SU-DHL-6 (cell line): ENCODE measurements at regions not wholly inside any gene's neighbourhood (a gene's known extent, or its start where the extent isn't known, plus 50 kb on each side); places are given as distances from the start of the nearest gene placed in this dataset.
"Not testable (repeated sequence)": the region's sequence is repeated elsewhere in the genome, so short reads cannot be mapped to it uniquely, and the experiment has no call there.

ENCODE experiments used
- H2AFZ ChIP-seq: fragments of 200-600 bp; sonication (generic); 2 replicates; pipeline ENCODE4 v1.6.1; 2014; ENCODE audit warnings: low read depth, mild to moderate bottlenecking, moderate library complexity, mixed read lengths, antibody characterized with exemption, low read length; ENCODE audit not compliant: severe bottlenecking
- H3F3A ChIP-seq: fragments of 200-600 bp; shearing (Covaris generic); 2 replicates; pipeline ENCODE4 v1.6.0; 2016; ENCODE audit warnings: antibody characterized with exemption, mild to moderate bottlenecking; ENCODE audit not compliant: insufficient read depth
- H3K27ac ChIP-seq: fragments of 200-600 bp; sonication (generic); 2 replicates; pipeline ENCODE4 v1.5.1; 2016; ENCODE audit warnings: low read depth, mild to moderate bottlenecking, low read length, moderate library complexity, mixed read lengths
- H3K27me3 ChIP-seq: fragments of 200-600 bp; sonication (generic), shearing (Covaris generic); 2 replicates; pipeline ENCODE4 v1.6.0; 2014; ENCODE audit warnings: mild to moderate bottlenecking, low read length
- H3K36me3 ChIP-seq: fragments of 200-600 bp; sonication (generic); 2 replicates; pipeline ENCODE4 v1.6.1; 2014; ENCODE audit warnings: mild to moderate bottlenecking, low read length, mixed read lengths
- H3K4me2 ChIP-seq: fragments of 300-600, 200-600 bp; shearing (Covaris generic), sonication (generic); 2 replicates; pipeline ENCODE4 v1.6.0; 2014; ENCODE audit warnings: low read length, low read depth, mild to moderate bottlenecking; ENCODE audit not compliant: poor library complexity, severe bottlenecking
- H3K4me3 ChIP-seq: fragments of 200-600 bp; sonication (generic); 2 replicates; pipeline ENCODE4 v1.5.1; 2014; ENCODE audit warnings: antibody characterized with exemption, low read length, mild to moderate bottlenecking, mixed read lengths; ENCODE audit not compliant: insufficient read depth, poor library complexity, severe bottlenecking
- H3K79me2 ChIP-seq: fragments of 200-600 bp; sonication (generic); 2 replicates; pipeline ENCODE4 v1.6.1; 2014; ENCODE audit warnings: mild to moderate bottlenecking, low read length, moderate library complexity; ENCODE audit not compliant: insufficient read depth
- H3K9ac ChIP-seq: fragments of 200-600 bp; sonication (generic); 2 replicates; pipeline ENCODE4 v1.7.0; 2014; ENCODE audit warnings: mild to moderate bottlenecking, low read length
- H3K9me2 ChIP-seq: fragments of 200-600 bp; sonication (generic); replicated peaks from 2 replicates; pipeline ENCODE4 v1.6.1; 2014; ENCODE audit warnings: low read length; ENCODE audit not compliant: insufficient read depth
- H3K9me3 ChIP-seq: fragments of 200-600 bp; sonication (generic); 2 replicates; pipeline ENCODE4 v1.6.1; 2014; ENCODE audit warnings: low read length, mixed read lengths; ENCODE audit not compliant: insufficient read depth
- H4K20me1 ChIP-seq: fragments of 200-600 bp; sonication (generic); 2 replicates; pipeline ENCODE4 v1.6.1; 2014; ENCODE audit warnings: low read depth, mild to moderate bottlenecking, antibody characterized with exemption, low read length, moderate library complexity, mixed read lengths
- EZH2phosphoT487 ChIP-seq: fragments of 200-600 bp; sonication (generic), shearing (Covaris generic); conservative IDR thresholded peaks from 2 replicates; pipeline ENCODE4 v1.6.1; 2018; ENCODE audit warnings: mild to moderate bottlenecking, antibody characterized with exemption, low read length, moderate library complexity, mixed read lengths
- TF ChIP-seq, protein P1 (sequence below): fragments of 200-600 bp; sonication (generic); IDR thresholded peaks from one replicate; pipeline ENCODE4 v1.5.1; 2017; ENCODE audit warnings: antibody characterized with exemption, mild to moderate bottlenecking, low read length, moderate library complexity; ENCODE audit not compliant: insufficient read depth, poor library complexity, severe bottlenecking

DNA sequence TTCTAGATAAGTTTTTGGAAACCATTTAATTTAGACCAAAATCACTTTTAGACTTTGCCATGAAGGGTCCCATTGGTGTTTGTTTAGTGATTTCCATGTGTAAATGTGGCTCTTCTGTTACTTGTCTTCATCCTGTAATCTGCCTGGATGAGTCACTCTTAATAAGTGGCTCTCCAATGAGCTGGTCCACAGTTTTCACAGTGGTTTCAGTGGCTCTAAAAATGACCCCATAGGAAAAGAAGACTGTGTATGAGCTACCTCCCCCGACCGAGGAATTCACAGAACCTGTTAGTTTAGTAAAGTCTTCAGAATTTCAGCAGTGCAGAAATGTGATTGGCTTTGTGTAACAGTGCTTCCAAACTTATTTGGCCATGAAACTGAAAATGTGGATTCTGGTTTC is 492.0 kb upstream of the MARCKS start:
- Histone ChIP-seq H3K9me3 (no peaks in the 10 kb centered on the region), H3K4me3 (no peak overlapping the region), H3K9me2 (no peaks in the 10 kb centered on the region), H4K20me1 (no peaks in the 10 kb centered on the region), H3K27ac (no peak overlapping the region), H3K9ac (no peak overlapping the region), H3F3A (no peaks in the 10 kb centered on the region), H3K4me2 (no peak overlapping the region), H3K36me3 (no peaks in the 10 kb centered on the region), H2AFZ (no peak overlapping the region), H3K79me2 (no peaks in the 10 kb centered on the region), H3K27me3 (no peaks in the 10 kb centered on the region)
- TF ChIP-seq, protein P1, sequence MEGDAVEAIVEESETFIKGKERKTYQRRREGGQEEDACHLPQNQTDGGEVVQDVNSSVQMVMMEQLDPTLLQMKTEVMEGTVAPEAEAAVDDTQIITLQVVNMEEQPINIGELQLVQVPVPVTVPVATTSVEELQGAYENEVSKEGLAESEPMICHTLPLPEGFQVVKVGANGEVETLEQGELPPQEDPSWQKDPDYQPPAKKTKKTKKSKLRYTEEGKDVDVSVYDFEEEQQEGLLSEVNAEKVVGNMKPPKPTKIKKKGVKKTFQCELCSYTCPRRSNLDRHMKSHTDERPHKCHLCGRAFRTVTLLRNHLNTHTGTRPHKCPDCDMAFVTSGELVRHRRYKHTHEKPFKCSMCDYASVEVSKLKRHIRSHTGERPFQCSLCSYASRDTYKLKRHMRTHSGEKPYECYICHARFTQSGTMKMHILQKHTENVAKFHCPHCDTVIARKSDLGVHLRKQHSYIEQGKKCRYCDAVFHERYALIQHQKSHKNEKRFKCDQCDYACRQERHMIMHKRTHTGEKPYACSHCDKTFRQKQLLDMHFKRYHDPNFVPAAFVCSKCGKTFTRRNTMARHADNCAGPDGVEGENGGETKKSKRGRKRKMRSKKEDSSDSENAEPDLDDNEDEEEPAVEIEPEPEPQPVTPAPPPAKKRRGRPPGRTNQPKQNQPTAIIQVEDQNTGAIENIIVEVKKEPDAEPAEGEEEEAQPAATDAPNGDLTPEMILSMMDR: no peak
- no peak for TF ChIP-seq EZH2phosphoT487

DNA sequence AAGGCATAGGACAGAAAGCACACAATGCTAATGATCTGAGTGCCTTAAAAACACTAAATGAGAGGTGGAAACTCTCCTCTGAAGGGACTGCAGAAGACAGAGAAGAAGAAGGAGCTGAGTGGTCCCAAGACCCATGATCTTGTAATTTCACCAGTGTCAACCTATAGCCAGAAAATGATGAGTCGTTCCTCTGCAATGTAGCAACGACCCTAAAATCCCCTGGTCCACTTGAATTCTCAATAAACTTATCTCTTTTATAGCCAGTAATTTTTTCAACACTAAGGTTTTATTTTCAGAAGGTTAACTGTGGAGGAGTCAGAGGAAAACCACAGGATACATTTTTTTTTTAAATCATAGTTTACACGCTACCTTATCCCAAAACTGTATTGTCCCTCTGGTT is 490.6 kb upstream of the MARCKS start:
- H3K27me3 ChIP-seq: no peaks in the 10 kb centered on the region
- no peak overlapping the region for H2AFZ ChIP-seq
- no peak overlapping the region for H3K9ac ChIP-seq
- H3K4me2 ChIP-seq: no peak overlapping the region
- no peaks in the 10 kb centered on the region for H3K79me2 ChIP-seq
- no peak overlapping the region for H3K27ac ChIP-seq
- H3K9me2 ChIP-seq: no peaks in the 10 kb centered on the region
- no peak overlapping the region for H3K4me3 ChIP-seq
- no peaks in the 10 kb centered on the region for H4K20me1 ChIP-seq
- H3K9me3 ChIP-seq: no peaks in the 10 kb centered on the region
- TF ChIP-seq EZH2phosphoT487: no peak
- TF ChIP-seq, protein P1: no peak
- H3K36me3 ChIP-seq: no peaks in the 10 kb centered on the region
- no peaks in the 10 kb centered on the region for H3F3A ChIP-seq

DNA sequence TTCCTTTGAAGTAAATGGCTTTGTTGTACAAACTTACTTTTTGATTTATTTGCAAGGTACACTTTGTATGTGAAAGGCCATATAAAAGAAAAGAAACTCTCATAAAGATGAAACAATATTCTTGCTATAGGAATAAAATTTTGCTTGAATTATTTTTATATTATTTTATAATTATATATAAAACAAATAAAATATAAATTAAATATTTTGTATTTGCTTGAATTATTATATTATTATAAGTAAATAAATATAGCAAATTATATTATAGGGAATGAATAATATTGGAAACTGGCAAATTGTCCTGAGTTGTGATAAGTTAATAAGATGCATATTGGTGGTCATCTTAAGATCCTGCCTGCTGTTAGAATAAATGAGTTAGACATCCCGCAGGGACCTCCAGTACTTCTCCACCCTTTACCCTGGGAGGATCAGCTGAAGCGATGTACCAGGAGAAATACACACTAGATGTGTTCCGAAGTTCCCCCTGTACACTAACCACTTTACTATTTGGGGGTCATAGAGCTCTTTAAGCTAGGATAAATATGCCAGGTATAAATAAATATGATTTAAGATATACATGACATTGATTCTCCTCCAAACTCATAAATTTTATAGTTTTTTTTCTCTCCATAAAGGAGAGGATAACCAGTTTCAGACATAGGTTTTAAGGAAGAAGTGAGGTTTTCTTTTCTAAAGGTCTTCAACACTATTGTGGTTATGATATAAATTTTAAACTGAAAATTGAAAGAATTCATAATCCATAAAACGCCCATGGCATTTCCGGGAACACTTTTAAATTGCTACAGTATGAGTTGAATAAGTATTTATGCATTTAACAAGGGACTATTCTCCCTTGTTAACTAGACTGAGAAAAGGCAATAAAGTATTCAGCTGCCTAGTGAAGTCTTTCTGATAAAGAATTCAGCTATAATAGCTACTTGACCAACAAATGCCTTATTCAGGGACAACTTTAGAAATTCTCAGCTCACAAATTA is 486.3 kb upstream of the MARCKS start:
- no peak overlapping the region for H3K4me2 ChIP-seq
- no peaks in the 10 kb centered on the region for H3K36me3 ChIP-seq
- H3K9me2 ChIP-seq: no peaks in the 10 kb centered on the region
- no peaks in the 10 kb centered on the region for H3K27me3 ChIP-seq
- no peaks in the 10 kb centered on the region for H3K9me3 ChIP-seq
- no peak overlapping the region for H3K4me3 ChIP-seq
- H3K9ac ChIP-seq: no peak overlapping the region
- no peak overlapping the region for H2AFZ ChIP-seq
- H3K79me2 ChIP-seq: no peaks in the 10 kb centered on the region
- H4K20me1 ChIP-seq: no peaks in the 10 kb centered on the region
- H3K27ac ChIP-seq: no peak overlapping the region
- TF ChIP-seq, protein P1: no peak
- no peak for TF ChIP-seq EZH2phosphoT487
- H3F3A ChIP-seq: no peaks in the 10 kb centered on the region

DNA sequence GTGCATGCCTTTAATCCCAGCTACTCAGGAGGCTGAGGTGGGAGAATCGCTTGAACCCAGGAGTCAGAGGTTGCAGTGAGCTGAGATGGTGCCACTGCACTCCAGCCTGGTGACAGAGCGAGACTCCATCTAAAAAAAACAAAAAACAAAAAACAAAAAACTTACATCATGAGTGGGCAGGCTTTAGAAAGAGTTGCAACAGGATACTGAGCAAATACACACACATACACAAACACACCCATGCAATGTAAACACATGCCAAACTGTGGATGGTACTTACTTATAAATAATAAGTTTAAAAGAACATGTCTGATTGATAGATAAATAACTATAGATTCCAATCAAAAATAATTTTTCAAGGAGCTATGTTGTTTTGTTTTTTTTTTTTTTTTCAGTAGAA is 481.7 kb upstream of the MARCKS start:
- H3K36me3 ChIP-seq, H3K27me3 ChIP-seq, H3F3A ChIP-seq, H3K9me2 ChIP-seq, H3K4me3 ChIP-seq, H3K27ac ChIP-seq, H2AFZ ChIP-seq, H3K9me3 ChIP-seq, H3K79me2 ChIP-seq, H4K20me1 ChIP-seq, H3K9ac ChIP-seq, H3K4me2 ChIP-seq: not testable (repeated sequence)
